Right lung (tissue), 2 donors: ENCODE measurements at regions not wholly inside any gene's neighbourhood (a gene's known extent, or its start where the extent isn't known, plus 50 kb on each side); places are given as distances from the start of the nearest gene placed in this dataset.
"Not testable (repeated sequence)": the region's sequence is repeated elsewhere in the genome, so short reads cannot be mapped to it uniquely, and the experiment has no call there.

ENCODE experiments used
- DNase-seq, 2 donors: peaks; one replicate each; pipeline ENCODE4 v3.0.0-alpha.2; 2013

- not testable (repeated sequence) for DNase-seq
Observed at GRCh38 chr1:149278156-149278555, 174.8 kb upstream of the NBPF9 start.

GRCh38 chr1:149279015-149279414, 175.7 kb upstream of the NBPF9 start:
- DNase-seq = not testable (repeated sequence)

GRCh38 chr1:149279512-149279911, 176.2 kb upstream of the NBPF9 start:
- not testable (repeated sequence) for DNase-seq

GRCh38 chr1:149284773-149285172, 181.4 kb upstream of the NBPF9 start:
- not testable (repeated sequence) for DNase-seq

GRCh38 chr1:149285205-149285604, 181.9 kb upstream of the NBPF9 start:
- DNase-seq = not testable (repeated sequence)

GRCh38 chr1:149285638-149286037, 182.3 kb upstream of the NBPF9 start:
- DNase-seq = not testable (repeated sequence)

GRCh38 chr1:149288580-149288979, 185.2 kb upstream of the NBPF9 start:
- not testable (repeated sequence) for DNase-seq

GRCh38 chr1:149300478-149301218, 174.2 kb upstream of the NBPF19 start:
- DNase-seq = not testable (repeated sequence)

GRCh38 chr1:149301282-149301681, 173.6 kb upstream of the NBPF19 start:
- not testable (repeated sequence) for DNase-seq

GRCh38 chr1:149304796-149305195, 170.0 kb upstream of the NBPF19 start:
- DNase-seq = not testable (repeated sequence)

GRCh38 chr1:149307640-149308039, 167.2 kb upstream of the NBPF19 start:
- DNase-seq = not testable (repeated sequence)

- not testable (repeated sequence) for DNase-seq
Observed at GRCh38 chr1:149314921-149315320, 159.9 kb upstream of the NBPF19 start.

GRCh38 chr1:149320971-149321731, 153.7 kb upstream of the NBPF19 start:
- not testable (repeated sequence) for DNase-seq

- DNase-seq = not testable (repeated sequence)
Observed at GRCh38 chr1:149321732-149322016, 153.2 kb upstream of the NBPF19 start.

GRCh38 chr1:149330081-149330335, 144.8 kb upstream of the NBPF19 start:
- DNase-seq = not testable (repeated sequence)

GRCh38 chr1:149336082-149336481, 138.8 kb upstream of the NBPF19 start:
- DNase-seq = not testable (repeated sequence)

- not testable (repeated sequence) for DNase-seq
Observed at GRCh38 chr1:149338221-149338691, 136.6 kb upstream of the NBPF19 start.

- not testable (repeated sequence) for DNase-seq
Observed at GRCh38 chr1:149338698-149339097, 136.1 kb upstream of the NBPF19 start.

GRCh38 chr1:149349448-149349847, 125.4 kb upstream of the NBPF19 start:
- DNase-seq = not testable (repeated sequence)

GRCh38 chr1:149352205-149352604, 122.6 kb upstream of the NBPF19 start:
- not testable (repeated sequence) for DNase-seq

GRCh38 chr1:149354579-149354978, 120.3 kb upstream of the NBPF19 start:
- not testable (repeated sequence) for DNase-seq

- DNase-seq = not testable (repeated sequence)
Observed at GRCh38 chr1:149355748-149356147, 119.1 kb upstream of the NBPF19 start.

- DNase-seq = not testable (repeated sequence)
Observed at GRCh38 chr1:149356152-149356551, 118.7 kb upstream of the NBPF19 start.
